GM12878 (cell line): ENCODE measurements at regions not wholly inside any gene's neighbourhood (a gene's known extent, or its start where the extent isn't known, plus 50 kb on each side); places are given as distances from the start of the nearest gene placed in this dataset.

Experiments used
- CREB1 ChIP-seq: IDR thresholded peaks from 2 replicates; pipeline ENCODE4 v1.6.1; 2012; ENCODE audit warnings: low read depth, mild to moderate bottlenecking, inconsistent platforms
- NR2C1 ChIP-seq: fragments of 450-650 bp; IDR thresholded peaks from 2 replicates; pipeline ENCODE4 v1.6.1; 2017; ENCODE audit warnings: antibody characterized with exemption, mild to moderate bottlenecking, moderate library complexity
- RBBP5 ChIP-seq: fragments of 200-600 bp; sonication (generic); conservative IDR thresholded peaks from 2 replicates; pipeline ENCODE4 v1.6.1; 2016
- RELA ChIP-seq: fragments of 450-650 bp; IDR thresholded peaks from 2 replicates; pipeline ENCODE4 v1.8.0; 2014; ENCODE audit warnings: borderline replicate concordance; ENCODE audit not compliant: partially characterized antibody
- SMC3 ChIP-seq: IDR thresholded peaks from 2 replicates; pipeline ENCODE4 v1.6.1; 2011; ENCODE audit warnings: low read length, improper control_type of control experiment, borderline replicate concordance
- SP1 ChIP-seq: IDR thresholded peaks from one replicate; pipeline ENCODE4 v1.6.1; 2011; ENCODE audit warnings: low read depth, low read length
- STAT1 ChIP-seq: fragments of 450-650 bp; conservative IDR thresholded peaks from 2 replicates; pipeline ENCODE4 v1.6.1; 2014; ENCODE audit warnings: antibody characterized with exemption, mild to moderate bottlenecking
- ZNF217 ChIP-seq: fragments of 450-650 bp; IDR thresholded peaks from 2 replicates; pipeline ENCODE4 v1.6.1; 2017; ENCODE audit warnings: antibody characterized with exemption, mild to moderate bottlenecking
- TF ChIP-seq, protein P1 (sequence below): fragments of 150-350 bp; IDR thresholded peaks from 2 replicates; pipeline ENCODE4 v1.6.1; 2016; ENCODE audit warnings: low read depth, low read length
- TF ChIP-seq, protein P2 (sequence below): IDR thresholded peaks from 2 replicates; pipeline ENCODE4 v1.6.1; 2011; ENCODE audit warnings: borderline replicate concordance, low read depth, mild to moderate bottlenecking, moderate library complexity, mixed read lengths, low read length; ENCODE audit not compliant: insufficient read depth; ENCODE audit errors: extremely low read length

DNA sequence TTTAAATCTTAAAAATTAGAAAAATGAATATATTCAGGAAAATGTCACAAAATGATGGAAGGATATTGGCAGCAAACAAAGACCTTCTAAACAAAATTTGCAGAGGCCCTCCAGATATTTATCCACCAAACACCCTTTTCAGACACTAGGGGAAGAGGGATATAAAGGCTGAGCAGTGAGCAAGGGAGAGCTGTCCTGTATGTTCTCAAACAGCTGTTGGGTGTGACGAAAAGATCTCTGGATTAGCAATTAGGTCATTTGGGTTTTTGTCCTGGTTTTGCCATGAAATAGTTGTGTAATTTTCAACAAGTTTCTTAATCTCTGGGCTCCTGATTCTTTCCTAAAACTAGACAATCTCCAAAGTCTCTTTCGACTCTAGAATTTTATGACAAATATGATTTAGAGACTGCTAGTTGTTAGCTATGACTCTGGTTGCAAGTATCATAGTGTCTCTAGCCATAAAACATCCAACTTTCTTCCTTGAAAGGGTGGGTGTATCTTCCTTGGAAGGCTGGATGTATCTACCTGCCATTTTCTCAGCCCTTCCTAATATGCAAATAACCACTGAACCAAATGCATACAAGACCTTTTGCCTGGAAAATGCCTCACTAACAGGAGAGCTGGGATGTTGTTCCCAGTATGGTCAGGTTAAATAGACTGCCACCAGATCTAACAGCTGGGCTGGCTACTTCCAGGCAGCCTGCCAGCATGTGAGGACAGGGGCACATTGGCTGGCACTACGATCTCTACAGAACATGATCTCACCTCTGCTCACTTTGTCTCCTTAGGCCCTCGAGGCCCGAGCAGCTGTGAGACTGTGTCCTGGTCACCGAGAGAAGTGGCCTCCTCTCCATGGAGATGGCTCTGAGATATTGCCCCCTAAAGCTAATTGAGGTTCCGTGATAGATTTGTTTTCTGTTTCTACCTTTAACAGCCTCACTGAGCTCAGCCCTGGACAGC, 225.5 kb upstream of the JADE1 start (continued):
- TF ChIP-seq, protein P1, sequence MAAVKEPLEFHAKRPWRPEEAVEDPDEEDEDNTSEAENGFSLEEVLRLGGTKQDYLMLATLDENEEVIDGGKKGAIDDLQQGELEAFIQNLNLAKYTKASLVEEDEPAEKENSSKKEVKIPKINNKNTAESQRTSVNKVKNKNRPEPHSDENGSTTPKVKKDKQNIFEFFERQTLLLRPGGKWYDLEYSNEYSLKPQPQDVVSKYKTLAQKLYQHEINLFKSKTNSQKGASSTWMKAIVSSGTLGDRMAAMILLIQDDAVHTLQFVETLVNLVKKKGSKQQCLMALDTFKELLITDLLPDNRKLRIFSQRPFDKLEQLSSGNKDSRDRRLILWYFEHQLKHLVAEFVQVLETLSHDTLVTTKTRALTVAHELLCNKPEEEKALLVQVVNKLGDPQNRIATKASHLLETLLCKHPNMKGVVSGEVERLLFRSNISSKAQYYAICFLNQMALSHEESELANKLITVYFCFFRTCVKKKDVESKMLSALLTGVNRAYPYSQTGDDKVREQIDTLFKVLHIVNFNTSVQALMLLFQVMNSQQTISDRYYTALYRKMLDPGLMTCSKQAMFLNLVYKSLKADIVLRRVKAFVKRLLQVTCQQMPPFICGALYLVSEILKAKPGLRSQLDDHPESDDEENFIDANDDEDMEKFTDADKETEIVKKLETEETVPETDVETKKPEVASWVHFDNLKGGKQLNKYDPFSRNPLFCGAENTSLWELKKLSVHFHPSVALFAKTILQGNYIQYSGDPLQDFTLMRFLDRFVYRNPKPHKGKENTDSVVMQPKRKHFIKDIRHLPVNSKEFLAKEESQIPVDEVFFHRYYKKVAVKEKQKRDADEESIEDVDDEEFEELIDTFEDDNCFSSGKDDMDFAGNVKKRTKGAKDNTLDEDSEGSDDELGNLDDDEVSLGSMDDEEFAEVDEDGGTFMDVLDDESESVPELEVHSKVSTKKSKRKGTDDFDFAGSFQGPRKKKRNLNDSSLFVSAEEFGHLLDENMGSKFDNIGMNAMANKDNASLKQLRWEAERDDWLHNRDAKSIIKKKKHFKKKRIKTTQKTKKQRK, result no peak
- TF ChIP-seq RELA, result no peak
- no peak for TF ChIP-seq SP1
- TF ChIP-seq SMC3, result no peak
- TF ChIP-seq RBBP5, result no peak
- no peak for TF ChIP-seq NR2C1
- TF ChIP-seq ZNF217, result no peak
- no peak for TF ChIP-seq CREB1
- no peak for TF ChIP-seq STAT1
- TF ChIP-seq, protein P2, sequence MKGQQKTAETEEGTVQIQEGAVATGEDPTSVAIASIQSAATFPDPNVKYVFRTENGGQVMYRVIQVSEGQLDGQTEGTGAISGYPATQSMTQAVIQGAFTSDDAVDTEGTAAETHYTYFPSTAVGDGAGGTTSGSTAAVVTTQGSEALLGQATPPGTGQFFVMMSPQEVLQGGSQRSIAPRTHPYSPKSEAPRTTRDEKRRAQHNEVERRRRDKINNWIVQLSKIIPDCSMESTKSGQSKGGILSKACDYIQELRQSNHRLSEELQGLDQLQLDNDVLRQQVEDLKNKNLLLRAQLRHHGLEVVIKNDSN, result no peak
